ENCODE measurements at regions not wholly inside any gene's neighbourhood (a gene's known extent, or its start where the extent isn't known, plus 50 kb on each side); places are given as distances from the start of the nearest gene placed in this dataset.

DNA sequence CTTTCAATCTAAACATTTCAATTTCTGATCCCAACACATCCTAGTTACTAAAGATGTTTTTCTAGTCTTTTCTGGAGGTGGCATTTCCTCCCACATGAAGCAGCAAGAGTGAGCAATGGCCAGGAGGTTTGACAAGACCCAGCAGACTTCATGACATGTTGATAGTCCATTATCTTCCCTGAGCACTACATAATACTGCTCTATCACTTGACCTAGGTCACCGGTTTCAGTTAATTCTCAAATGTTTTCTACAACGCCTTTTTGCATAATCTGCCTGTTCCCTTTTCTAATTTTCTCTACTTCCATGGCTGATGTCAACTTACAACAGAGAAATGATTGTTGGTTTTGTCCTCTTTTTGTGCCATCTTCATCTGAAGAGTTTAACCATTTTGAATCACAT, 62.0 kb upstream of the GPRIN3 start:
- no peak for FAIRE-seq
- TF ChIP-seq, protein P1, sequence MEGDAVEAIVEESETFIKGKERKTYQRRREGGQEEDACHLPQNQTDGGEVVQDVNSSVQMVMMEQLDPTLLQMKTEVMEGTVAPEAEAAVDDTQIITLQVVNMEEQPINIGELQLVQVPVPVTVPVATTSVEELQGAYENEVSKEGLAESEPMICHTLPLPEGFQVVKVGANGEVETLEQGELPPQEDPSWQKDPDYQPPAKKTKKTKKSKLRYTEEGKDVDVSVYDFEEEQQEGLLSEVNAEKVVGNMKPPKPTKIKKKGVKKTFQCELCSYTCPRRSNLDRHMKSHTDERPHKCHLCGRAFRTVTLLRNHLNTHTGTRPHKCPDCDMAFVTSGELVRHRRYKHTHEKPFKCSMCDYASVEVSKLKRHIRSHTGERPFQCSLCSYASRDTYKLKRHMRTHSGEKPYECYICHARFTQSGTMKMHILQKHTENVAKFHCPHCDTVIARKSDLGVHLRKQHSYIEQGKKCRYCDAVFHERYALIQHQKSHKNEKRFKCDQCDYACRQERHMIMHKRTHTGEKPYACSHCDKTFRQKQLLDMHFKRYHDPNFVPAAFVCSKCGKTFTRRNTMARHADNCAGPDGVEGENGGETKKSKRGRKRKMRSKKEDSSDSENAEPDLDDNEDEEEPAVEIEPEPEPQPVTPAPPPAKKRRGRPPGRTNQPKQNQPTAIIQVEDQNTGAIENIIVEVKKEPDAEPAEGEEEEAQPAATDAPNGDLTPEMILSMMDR (IDR thresholded peaks at IDR 0.05; ENCODE audit: insufficient read depth, low read length, severe bottlenecking): no peak

DNA sequence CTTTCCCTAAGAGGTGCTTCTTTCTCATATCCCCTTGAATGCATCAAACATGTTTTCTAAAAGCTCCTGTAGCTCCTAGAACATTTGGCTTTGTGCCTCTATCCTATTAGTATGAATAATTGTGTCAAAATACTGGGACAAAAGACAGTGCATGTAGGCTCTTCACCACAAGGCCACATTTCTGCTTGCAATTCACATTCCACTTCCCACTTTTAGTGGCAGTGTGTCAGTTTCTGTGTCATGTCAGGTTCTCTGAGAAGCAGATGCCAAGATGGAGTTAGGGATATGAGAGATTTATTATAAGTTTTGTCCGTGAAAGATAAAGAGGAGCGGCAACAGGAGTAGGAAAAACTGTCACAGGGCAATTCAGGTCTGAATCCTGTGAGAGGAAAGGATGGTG, 61.3 kb upstream of the GPRIN3 start:
- TF ChIP-seq, protein P1 (IDR thresholded peaks at IDR 0.05; ENCODE audit: insufficient read depth, low read length, severe bottlenecking): no peak
- Histone ChIP-seq H3K4me3 (ENCODE audit: low read depth, low read length) (no peak overlapping the region), H3K36me3 (ENCODE audit: control insufficient read depth, insufficient read depth, low read length) (no peaks in the 10 kb centered on the region), H3K27me3 (ENCODE audit: control insufficient read depth, insufficient read depth, low read length) (no peaks in the 10 kb centered on the region)
- no peak for DNase-seq (ENCODE audit: low read depth)
- FAIRE-seq: no peak

More for the DNA sequence above, 62.0 kb upstream of the GPRIN3 start:
- Histone ChIP-seq H3K27me3 (ENCODE audit: control insufficient read depth, insufficient read depth, low read length) (no peaks in the 10 kb centered on the region), H3K36me3 (ENCODE audit: control insufficient read depth, insufficient read depth, low read length) (no peaks in the 10 kb centered on the region), H3K4me3 (ENCODE audit: low read depth, low read length) (no peak overlapping the region)
- DNase-seq (ENCODE audit: low read depth): no peak

DNA sequence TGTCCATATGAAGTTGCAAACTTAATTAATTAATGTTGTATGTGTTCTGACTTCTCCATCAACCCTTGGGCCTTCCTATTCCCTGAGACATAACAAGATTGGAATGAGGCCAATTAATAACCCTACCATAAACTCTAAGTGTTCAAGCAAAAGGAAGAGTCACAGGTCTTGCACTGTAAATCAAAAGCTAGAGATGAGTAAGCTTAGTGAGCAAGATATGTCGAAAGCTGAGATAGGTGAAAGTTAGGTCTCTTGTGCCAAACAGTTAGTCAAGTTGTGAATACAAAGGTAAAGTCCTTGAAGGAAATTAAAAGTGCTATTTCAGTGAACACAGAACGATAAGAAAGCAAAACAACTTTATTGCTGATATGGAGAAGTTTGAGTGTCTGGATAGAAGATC, 58.2 kb upstream of the GPRIN3 start:
- Histone ChIP-seq H3K36me3 (ENCODE audit: control insufficient read depth, insufficient read depth, low read length) (no peaks in the 10 kb centered on the region), H3K27me3 (ENCODE audit: control insufficient read depth, insufficient read depth, low read length) (no peaks in the 10 kb centered on the region), H3K4me3 (ENCODE audit: low read depth, low read length) (no peak overlapping the region)
- no peak for FAIRE-seq
- TF ChIP-seq, protein P1 (IDR thresholded peaks at IDR 0.05; ENCODE audit: insufficient read depth, low read length, severe bottlenecking): no peak
- DNase-seq (ENCODE audit: low read depth): peak; percentile 73

DNA sequence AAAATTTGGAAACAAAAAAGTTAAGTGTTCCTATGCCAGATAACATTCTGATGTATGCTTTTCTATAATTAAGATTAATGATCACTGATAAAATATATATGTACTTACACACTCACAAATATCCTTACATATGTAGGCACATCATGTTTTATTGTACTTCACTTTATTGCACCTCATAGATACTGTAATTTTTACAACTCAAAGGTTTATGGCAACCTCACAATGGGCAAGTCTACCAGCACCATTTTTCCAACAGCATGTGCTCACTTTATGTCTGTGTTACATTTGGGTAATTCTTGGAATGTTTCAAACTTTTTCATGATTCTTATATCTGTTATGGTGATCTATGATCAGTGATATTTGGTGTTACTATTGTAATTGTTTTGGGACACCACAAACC, 57.8 kb upstream of the GPRIN3 start:
- Histone ChIP-seq H3K27me3 (ENCODE audit: control insufficient read depth, insufficient read depth, low read length) (no peaks in the 10 kb centered on the region), H3K36me3 (ENCODE audit: control insufficient read depth, insufficient read depth, low read length) (no peaks in the 10 kb centered on the region), H3K4me3 (ENCODE audit: low read depth, low read length) (no peak overlapping the region)
- FAIRE-seq (no peak), DNase-seq (ENCODE audit: low read depth) (no peak)
- TF ChIP-seq, protein P1 (IDR thresholded peaks at IDR 0.05; ENCODE audit: insufficient read depth, low read length, severe bottlenecking): no peak

DNA sequence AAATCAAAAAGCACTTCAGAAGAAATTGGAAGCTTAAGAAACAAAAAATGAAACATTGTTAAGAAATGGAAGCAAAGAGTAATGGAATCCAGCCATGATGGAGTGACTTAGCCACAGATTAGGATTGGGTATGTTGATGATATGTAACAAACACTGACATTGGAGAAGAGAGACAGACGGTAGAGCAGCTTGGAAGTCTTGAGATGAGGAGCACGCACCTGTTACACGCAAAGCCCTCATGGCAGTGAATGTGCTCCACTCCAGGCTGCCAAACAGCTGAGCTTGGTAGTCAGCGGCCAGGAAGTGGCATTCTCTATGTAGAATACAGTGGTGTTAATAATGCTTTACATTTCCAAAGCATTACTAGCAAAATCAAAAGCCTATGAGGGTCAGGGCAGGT, 56.9 kb upstream of the GPRIN3 start:
- no peak overlapping the region for H3K4me3 ChIP-seq (ENCODE audit: low read depth, low read length)
- TF ChIP-seq, protein P1 (IDR thresholded peaks at IDR 0.05; ENCODE audit: insufficient read depth, low read length, severe bottlenecking): no peak
- FAIRE-seq (no peak), DNase-seq (ENCODE audit: low read depth) (no peak)
- H3K36me3 ChIP-seq (ENCODE audit: control insufficient read depth, insufficient read depth, low read length): no peaks in the 10 kb centered on the region
- H3K27me3 ChIP-seq (ENCODE audit: control insufficient read depth, insufficient read depth, low read length): no peaks in the 10 kb centered on the region

DNA sequence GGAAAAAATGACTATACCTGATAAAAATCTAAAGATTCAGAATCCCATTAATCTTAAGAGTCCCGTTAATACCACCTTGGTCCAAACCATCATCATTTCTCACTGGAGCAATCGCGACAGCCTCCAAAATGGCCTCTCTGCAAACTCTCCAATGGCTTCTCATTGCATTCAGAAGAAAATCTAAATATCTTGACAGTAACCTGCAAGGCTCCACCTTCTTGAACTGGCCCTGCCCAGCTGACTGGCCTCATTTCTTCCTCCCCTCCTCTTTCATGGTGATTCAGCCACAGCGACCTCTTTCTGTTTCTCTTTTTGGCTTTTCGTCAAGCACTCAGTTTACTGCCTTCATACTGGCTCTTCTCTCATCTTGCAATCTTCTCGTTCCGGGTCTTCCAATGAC, 56.2 kb upstream of the GPRIN3 start:
- Histone ChIP-seq H3K36me3 (ENCODE audit: control insufficient read depth, insufficient read depth, low read length) (no peaks in the 10 kb centered on the region), H3K4me3 (ENCODE audit: low read depth, low read length) (no peak overlapping the region), H3K27me3 (ENCODE audit: control insufficient read depth, insufficient read depth, low read length) (no peaks in the 10 kb centered on the region)
- DNase-seq (ENCODE audit: low read depth): no peak
- TF ChIP-seq, protein P1 (IDR thresholded peaks at IDR 0.05; ENCODE audit: insufficient read depth, low read length, severe bottlenecking): no peak
- no peak for FAIRE-seq

All from bronchial epithelial cell (primary cell).